HL-60 (cell line): ENCODE measurements at regions not wholly inside any gene's neighbourhood (a gene's known extent, or its start where the extent isn't known, plus 50 kb on each side); places are given as distances from the start of the nearest gene placed in this dataset.

Experiments
- DNase-seq, 2 experiments: peaks; one replicate each; pipeline ENCODE4 v3.0.0-alpha.2; 2010 to 2020; ENCODE audit warnings: low read depth in 1 of 2, low spot score in 1 of 2
- H3K27ac ChIP-seq: fragments of 250-450 bp; sonication (Bioruptor Pico); replicated peaks from 2 replicates; pipeline ENCODE4 v1.5.1; 2020; ENCODE audit warnings: mild to moderate bottlenecking, moderate library complexity
- H3K27me3 ChIP-seq: fragments of 250-450 bp; sonication (Bioruptor Pico); 2 replicates; pipeline ENCODE4 v1.5.1; 2021; ENCODE audit warnings: mild to moderate bottlenecking, moderate library complexity; ENCODE audit not compliant: insufficient read depth, poor library complexity, severe bottlenecking
- H3K4me3 ChIP-seq: replicated peaks from 2 replicates; pipeline ENCODE4 v1.5.1; 2011; ENCODE audit warnings: mild to moderate bottlenecking, control low read depth, low read length; ENCODE audit not compliant: insufficient read depth
- CTCF ChIP-seq: IDR thresholded peaks from one replicate; pipeline ENCODE4 v1.5.1; 2011; ENCODE audit warnings: low read length, control low read depth, inconsistent platforms; ENCODE audit not compliant: insufficient read depth
- GABPA ChIP-seq: IDR thresholded peaks from 2 replicates; pipeline ENCODE4 v1.6.1; 2012; ENCODE audit warnings: low read depth
- POLR2AphosphoS5 ChIP-seq: IDR thresholded peaks from 2 replicates; pipeline ENCODE4 v1.6.1; 2012; ENCODE audit warnings: low read depth
- REST ChIP-seq: IDR thresholded peaks from 2 replicates; pipeline ENCODE4 v1.6.1; 2012; ENCODE audit warnings: low read depth; ENCODE audit not compliant: insufficient replicate concordance
- SPI1 ChIP-seq: IDR thresholded peaks from 2 replicates; pipeline ENCODE4 v1.6.1; 2012; ENCODE audit warnings: low read depth, mild to moderate bottlenecking, borderline replicate concordance

GRCh38 chr10:128916383-128916782 lies 550.7 kb upstream of the MGMT start:
- Histone ChIP-seq H3K27me3 (no peaks in the 10 kb centered on the region), H3K27ac (no peak overlapping the region), H3K4me3 (no peak overlapping the region)
- TF ChIP-seq POLR2AphosphoS5: no peak
- TF ChIP-seq GABPA: no peak
- TF ChIP-seq SPI1: no peak
- TF ChIP-seq REST: no peak
- no peak for TF ChIP-seq CTCF
- no peak for DNase-seq

GRCh38 chr10:128921389-128922022 lies 545.5 kb upstream of the MGMT start:
- DNase-seq: no peak
- TF ChIP-seq GABPA (no peak), POLR2AphosphoS5 (no peak), CTCF (no peak), REST (no peak), SPI1 (no peak)
- no peak overlapping the region for H3K4me3 ChIP-seq
- H3K27me3 ChIP-seq: no peaks in the 10 kb centered on the region
- H3K27ac ChIP-seq: no peak overlapping the region

- Histone ChIP-seq H3K27ac (no peak overlapping the region), H3K4me3 (no peak overlapping the region), H3K27me3 (no peaks in the 10 kb centered on the region)
- no peak for DNase-seq
- TF ChIP-seq GABPA (no peak), REST (no peak), POLR2AphosphoS5 (no peak)
Measured at GRCh38 chr10:128922172-128922571, 544.9 kb upstream of the MGMT start.
